SU-DHL-6 (cell line): ENCODE measurements at regions not wholly inside any gene's neighbourhood (a gene's known extent, or its start where the extent isn't known, plus 50 kb on each side); places are given as distances from the start of the nearest gene placed in this dataset.

Experiments used
- EZH2phosphoT487 ChIP-seq: fragments of 200-600 bp; sonication (generic), shearing (Covaris generic); conservative IDR thresholded peaks from 2 replicates; pipeline ENCODE4 v1.6.1; 2018; ENCODE audit warnings: mild to moderate bottlenecking, antibody characterized with exemption, low read length, moderate library complexity, mixed read lengths
- TF ChIP-seq, protein P1 (sequence below): fragments of 200-600 bp; sonication (generic); IDR thresholded peaks from one replicate; pipeline ENCODE4 v1.5.1; 2017; ENCODE audit warnings: antibody characterized with exemption, mild to moderate bottlenecking, low read length, moderate library complexity; ENCODE audit not compliant: insufficient read depth, poor library complexity, severe bottlenecking

GRCh38 chr10:3668966-3669330, 116.1 kb downstream of the KLF6 start:
- TF ChIP-seq, protein P1, sequence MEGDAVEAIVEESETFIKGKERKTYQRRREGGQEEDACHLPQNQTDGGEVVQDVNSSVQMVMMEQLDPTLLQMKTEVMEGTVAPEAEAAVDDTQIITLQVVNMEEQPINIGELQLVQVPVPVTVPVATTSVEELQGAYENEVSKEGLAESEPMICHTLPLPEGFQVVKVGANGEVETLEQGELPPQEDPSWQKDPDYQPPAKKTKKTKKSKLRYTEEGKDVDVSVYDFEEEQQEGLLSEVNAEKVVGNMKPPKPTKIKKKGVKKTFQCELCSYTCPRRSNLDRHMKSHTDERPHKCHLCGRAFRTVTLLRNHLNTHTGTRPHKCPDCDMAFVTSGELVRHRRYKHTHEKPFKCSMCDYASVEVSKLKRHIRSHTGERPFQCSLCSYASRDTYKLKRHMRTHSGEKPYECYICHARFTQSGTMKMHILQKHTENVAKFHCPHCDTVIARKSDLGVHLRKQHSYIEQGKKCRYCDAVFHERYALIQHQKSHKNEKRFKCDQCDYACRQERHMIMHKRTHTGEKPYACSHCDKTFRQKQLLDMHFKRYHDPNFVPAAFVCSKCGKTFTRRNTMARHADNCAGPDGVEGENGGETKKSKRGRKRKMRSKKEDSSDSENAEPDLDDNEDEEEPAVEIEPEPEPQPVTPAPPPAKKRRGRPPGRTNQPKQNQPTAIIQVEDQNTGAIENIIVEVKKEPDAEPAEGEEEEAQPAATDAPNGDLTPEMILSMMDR, result no peak
- TF ChIP-seq EZH2phosphoT487, result no peak
